ENCODE measurements at regions not wholly inside any gene's neighbourhood (a gene's known extent, or its start where the extent isn't known, plus 50 kb on each side); places are given as distances from the start of the nearest gene placed in this dataset.

- TF ChIP-seq CTCF (conservative IDR thresholded peaks at IDR 0.05; ENCODE audit: low read length) (no peak), EZH2phosphoT487 (IDR thresholded peaks at IDR 0.05; ENCODE audit: borderline replicate concordance) (no peak)
Observed at GRCh38 chr2:7744827-7745226, 827.6 kb downstream of the RNF144A start.

All from Loucy (cell line).